Mesodermal cell (in vitro differentiated cells): ENCODE measurements at regions not wholly inside any gene's neighbourhood (a gene's known extent, or its start where the extent isn't known, plus 50 kb on each side); places are given as distances from the start of the nearest gene placed in this dataset.
"Not testable (repeated sequence)": the region's sequence is repeated elsewhere in the genome, so short reads cannot be mapped to it uniquely, and the experiment has no call there.

Experiments used
- H3K27ac ChIP-seq: 2 replicates; pipeline ENCODE4 v1.7.0; 2013; ENCODE audit warnings: mild to moderate bottlenecking, low read depth, low read length, moderate library complexity; ENCODE audit not compliant: severe bottlenecking
- H3K36me3 ChIP-seq: 2 replicates; pipeline ENCODE4 v1.7.1; 2013; ENCODE audit warnings: mild to moderate bottlenecking, low read length, moderate library complexity; ENCODE audit not compliant: control insufficient read depth, insufficient read depth
- H3K4me1 ChIP-seq: one replicate; pipeline ENCODE4 v1.7.1; 2013; ENCODE audit warnings: mild to moderate bottlenecking, low read length; ENCODE audit not compliant: insufficient read depth, control insufficient read depth, poor library complexity, severe bottlenecking
- H3K4me3 ChIP-seq: 2 replicates; pipeline ENCODE4 v1.7.0; 2013; ENCODE audit warnings: low read length, control low read depth, mild to moderate bottlenecking; ENCODE audit not compliant: insufficient read depth, poor library complexity, severe bottlenecking; ENCODE audit errors: extremely low read depth
- H3K9me3 ChIP-seq: 2 replicates; pipeline ENCODE4 v1.7.1; 2013; ENCODE audit warnings: mild to moderate bottlenecking, low read length, moderate library complexity; ENCODE audit not compliant: control insufficient read depth
- WGBS, 2 experiments: methylation state at CpG; one replicate each; pipeline ENCODE4 v1.1.5; 2013; ENCODE audit warnings: missing lambda C conversion rate in 2 of 2; ENCODE audit not compliant: insufficient coverage in 2 of 2; 5-methylcytosine and 5-hydroxymethylcytosine counted together

DNA sequence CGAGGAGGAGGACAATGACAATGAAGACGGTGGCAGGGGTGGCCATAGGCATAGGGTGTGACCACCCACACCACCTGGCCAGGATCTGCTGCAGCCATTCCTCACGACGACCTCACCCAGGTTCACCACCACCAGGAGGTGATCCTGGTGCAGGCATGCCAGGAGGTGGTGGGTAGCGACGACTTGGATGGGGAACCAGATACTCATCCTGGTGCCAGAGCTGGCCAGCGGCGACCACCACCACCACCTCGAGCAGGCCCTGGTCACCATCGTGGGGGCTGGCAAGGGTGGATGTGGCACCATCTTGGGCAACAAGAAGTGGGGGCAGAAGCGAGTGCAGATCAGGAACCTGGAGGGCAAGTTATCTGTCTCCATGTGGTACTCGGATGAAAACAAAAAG is 117.1 kb upstream of the NXPH2 start:
- 83 to 93% methylated on average over 6 to 7 of the region's 12 CpGs for WGBS, 2 experiments
- Histone ChIP-seq H3K4me1 (no peaks in the 10 kb centered on the region), H3K27ac (no peak overlapping the region), H3K36me3 (no peaks in the 10 kb centered on the region), H3K9me3 (no peaks in the 10 kb centered on the region), H3K4me3 (no peak overlapping the region)

- Histone ChIP-seq H3K36me3 (no peaks in the 10 kb centered on the region), H3K27ac (no peak overlapping the region), H3K9me3 (no peaks in the 10 kb centered on the region), H3K4me3 (no peak overlapping the region), H3K4me1 (no peaks in the 10 kb centered on the region)
- WGBS, 2 experiments, result 56% methylated on average over 1 of the region's 3 CpGs; no CpG with 5 or more reads in 1 of the 2 experiments
Measured at GRCh38 chr2:138893746-138894145, 113.6 kb upstream of the NXPH2 start.

DNA sequence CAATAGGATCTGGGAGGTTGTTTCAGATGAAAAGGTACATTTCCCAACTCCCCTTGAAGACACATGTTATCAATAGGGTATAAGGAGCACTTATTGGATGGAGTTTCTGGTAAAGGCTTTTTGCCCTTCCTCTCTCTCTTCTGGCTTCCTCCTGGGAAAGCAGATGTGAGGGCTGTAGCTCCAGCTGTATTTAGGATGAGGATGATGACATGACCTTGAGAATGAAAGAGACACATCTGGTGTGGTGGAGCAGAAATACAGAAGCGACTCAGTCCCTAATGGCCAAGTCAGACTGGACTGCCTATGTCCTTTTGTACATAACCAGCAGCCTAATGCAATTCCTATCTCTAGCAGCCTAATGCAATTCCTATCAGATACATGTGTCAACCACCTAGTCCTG is 100.9 kb upstream of the NXPH2 start:
- peaks cover 9% of the 10 kb centered on the region for H3K4me1 ChIP-seq
- no peak overlapping the region for H3K27ac ChIP-seq
- H3K9me3 ChIP-seq, result no peaks in the 10 kb centered on the region
- WGBS, 2 experiments, result 100% methylated on average over 1 of the region's 1 CpG
- no peak overlapping the region for H3K4me3 ChIP-seq
- H3K36me3 ChIP-seq, result no peaks in the 10 kb centered on the region

DNA sequence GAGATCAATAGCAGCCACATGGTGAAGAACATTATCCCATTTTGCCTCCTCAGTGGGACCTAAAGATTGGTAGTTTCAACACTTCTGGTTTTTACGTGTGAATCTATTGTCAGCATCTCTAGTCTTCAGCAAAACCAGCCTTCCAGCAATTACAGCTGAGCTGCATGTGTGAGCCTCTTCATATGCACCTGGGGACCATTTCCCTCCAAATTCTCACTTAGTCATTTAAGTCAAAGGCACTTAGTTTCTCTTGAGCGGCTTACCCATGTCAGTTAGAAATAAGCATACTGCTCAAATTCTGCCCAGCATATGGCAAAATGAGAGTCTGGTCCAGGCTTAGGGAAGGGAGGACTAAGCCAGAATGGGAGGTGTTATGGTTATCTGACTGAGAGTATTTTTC is 99.7 kb upstream of the NXPH2 start:
- H3K27ac ChIP-seq, result no peak overlapping the region
- H3K4me1 ChIP-seq, result peaks cover 9% of the 10 kb centered on the region
- no peak overlapping the region for H3K4me3 ChIP-seq
- no peaks in the 10 kb centered on the region for H3K36me3 ChIP-seq
- WGBS, 2 experiments, result 81 to 100% methylated on average over 1 of the region's 2 CpGs
- H3K9me3 ChIP-seq, result no peaks in the 10 kb centered on the region

DNA sequence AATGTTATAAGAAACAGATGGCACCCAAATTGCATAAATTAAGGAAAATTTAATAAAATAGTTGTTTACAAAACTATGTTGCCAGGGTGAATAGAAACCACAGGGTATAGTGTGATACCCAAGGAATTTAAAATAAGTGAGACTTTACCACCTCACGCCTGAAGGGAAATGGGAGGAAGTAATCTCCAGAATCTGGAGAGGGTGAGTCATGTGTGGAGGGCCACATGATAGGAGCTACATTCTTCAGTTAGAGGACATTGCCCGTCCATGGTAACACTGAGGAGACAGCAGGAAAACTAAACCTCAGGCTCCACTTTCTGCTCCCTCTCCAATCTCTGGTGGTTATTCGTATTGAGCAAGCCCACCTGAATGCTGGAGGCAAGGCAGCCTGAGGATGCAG is 97.2 kb upstream of the NXPH2 start:
- Histone ChIP-seq H3K36me3 (no peaks in the 10 kb centered on the region), H3K27ac (no peak overlapping the region), H3K4me1 (peaks cover 9% of the 10 kb centered on the region), H3K9me3 (no peaks in the 10 kb centered on the region), H3K4me3 (no peak overlapping the region)
- WGBS, 2 experiments, result 72 to 84% methylated on average over 2 of the region's 3 CpGs

GRCh38 chr2:138874251-138874650 is 94.1 kb upstream of the NXPH2 start:
- no CpG with 5 or more reads among the region's 1 CpG for WGBS, 2 experiments
- Histone ChIP-seq H3K4me1 (peaks cover 9% of the 10 kb centered on the region), H3K9me3 (no peaks in the 10 kb centered on the region), H3K4me3 (no peak overlapping the region), H3K36me3 (no peaks in the 10 kb centered on the region), H3K27ac (no peak overlapping the region)

DNA sequence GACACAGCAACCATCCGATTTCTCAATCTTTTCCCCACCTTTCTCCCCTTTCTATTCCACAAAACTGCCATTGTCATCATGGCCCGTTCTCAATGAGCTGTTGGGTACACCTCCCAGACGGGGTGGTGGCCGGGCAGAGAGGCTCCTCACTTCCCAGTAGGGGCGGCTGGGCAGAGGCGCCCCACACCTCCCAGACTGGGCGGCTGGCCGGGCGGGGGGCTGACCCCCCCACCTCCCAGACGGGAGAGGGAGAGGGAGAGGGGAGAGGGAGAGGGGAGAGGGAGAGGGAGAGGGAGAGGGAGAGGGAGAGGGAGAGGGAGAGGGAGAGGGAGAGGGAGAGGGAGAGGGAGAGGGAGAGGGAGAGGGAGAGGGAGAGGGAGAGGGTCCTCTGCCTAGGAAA is 91.9 kb upstream of the NXPH2 start:
- H3K27ac ChIP-seq, H3K9me3 ChIP-seq, H3K4me1 ChIP-seq, H3K36me3 ChIP-seq, H3K4me3 ChIP-seq: not testable (repeated sequence)
- 95 to 100% methylated on average over 2 to 4 of the region's 10 CpGs for WGBS, 2 experiments

DNA sequence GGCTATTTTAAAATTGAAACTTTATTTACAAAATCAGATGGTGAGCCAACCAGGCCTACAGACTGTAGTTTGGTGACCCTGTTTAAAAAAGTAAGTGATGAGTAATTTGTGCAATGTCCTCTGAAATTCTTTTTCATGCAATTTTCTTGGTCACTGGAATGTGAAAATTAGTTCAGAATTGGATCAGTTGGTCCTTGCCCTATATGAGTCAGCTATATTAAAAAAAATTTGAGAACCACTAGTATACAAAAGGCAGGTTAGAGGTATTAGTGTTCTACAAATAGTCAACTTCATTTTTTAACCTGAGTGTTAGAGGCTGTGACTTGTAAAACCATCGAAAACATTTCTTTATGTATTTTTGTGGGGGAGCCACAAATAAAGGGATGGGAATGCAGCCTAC is 91.1 kb upstream of the NXPH2 start:
- H3K9me3 ChIP-seq, result no peaks in the 10 kb centered on the region
- H3K36me3 ChIP-seq, result no peaks in the 10 kb centered on the region
- H3K4me1 ChIP-seq, result no peaks in the 10 kb centered on the region
- 80% methylated on average over 1 of the region's 1 CpG; no CpG with 5 or more reads in 1 of the 2 experiments for WGBS, 2 experiments
- H3K4me3 ChIP-seq, result no peak overlapping the region
- H3K27ac ChIP-seq, result no peak overlapping the region

DNA sequence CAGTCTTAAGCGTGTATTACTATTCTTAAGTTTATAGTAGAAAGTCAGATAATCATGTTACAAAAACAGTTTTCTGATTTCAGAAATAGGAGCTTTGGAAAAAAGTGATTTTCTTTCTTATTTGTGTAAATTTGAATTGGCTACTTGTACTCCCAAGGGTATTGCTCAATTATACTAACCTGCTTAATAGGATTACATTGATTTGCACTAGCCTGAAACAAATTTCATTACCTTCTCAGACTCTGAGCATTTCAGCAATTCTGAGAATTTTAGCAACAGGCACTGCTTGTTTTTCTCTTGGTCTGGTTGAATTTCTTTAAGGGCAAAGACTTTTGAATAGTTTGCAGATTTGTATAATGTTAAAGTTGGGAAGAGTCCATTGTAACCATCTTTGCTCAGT is 87.2 kb upstream of the NXPH2 start:
- Histone ChIP-seq H3K4me1 (no peaks in the 10 kb centered on the region), H3K4me3 (no peak overlapping the region), H3K9me3 (no peaks in the 10 kb centered on the region), H3K36me3 (no peaks in the 10 kb centered on the region), H3K27ac (no peak overlapping the region)
- no CpG with 5 or more reads among the region's 1 CpG for WGBS, 2 experiments

GRCh38 chr2:138866797-138867196 is 86.6 kb upstream of the NXPH2 start:
- Histone ChIP-seq H3K36me3 (no peaks in the 10 kb centered on the region), H3K9me3 (no peaks in the 10 kb centered on the region), H3K4me1 (no peaks in the 10 kb centered on the region), H3K4me3 (no peak overlapping the region), H3K27ac (no peak overlapping the region)

GRCh38 chr2:138853761-138854160 is 73.6 kb upstream of the NXPH2 start:
- H3K4me3 ChIP-seq, result no peak overlapping the region

GRCh38 chr2:138853296-138853695 is 73.1 kb upstream of the NXPH2 start:
- Histone ChIP-seq H3K27ac (no peak overlapping the region), H3K4me1 (no peaks in the 10 kb centered on the region), H3K36me3 (no peaks in the 10 kb centered on the region), H3K9me3 (no peaks in the 10 kb centered on the region), H3K4me3 (no peak overlapping the region)
- WGBS, 2 experiments, result no CpG with 5 or more reads among the region's 1 CpG

More at GRCh38 chr2:138853761-138854160, 73.6 kb upstream of the NXPH2 start:
- H3K27ac ChIP-seq, result no peak overlapping the region
- H3K9me3 ChIP-seq, result no peaks in the 10 kb centered on the region
- no peaks in the 10 kb centered on the region for H3K36me3 ChIP-seq
- whole genome bisulfite sequencing, 2 experiments, result 92 to 100% methylated on average over 1 to 3 of the region's 3 CpGs
- H3K4me1 ChIP-seq, result no peaks in the 10 kb centered on the region
